ENCODE measurements at regions not wholly inside any gene's neighbourhood (a gene's known extent, or its start where the extent isn't known, plus 50 kb on each side); places are given as distances from the start of the nearest gene placed in this dataset.

- TF ChIP-seq CTCF (IDR thresholded peaks at IDR 0.05; ENCODE audit: low read depth, low read length, poor library complexity, severe bottlenecking) (no peak), EZH2phosphoT487 (IDR thresholded peaks at IDR 0.05; ENCODE audit: borderline replicate concordance, low read length) (no peak)
These were observed 442.5 kb downstream of the LRATD1 start for GRCh38 chr2:15074751-15075700.

Data from DOHH2 (cell line).